ENCODE measurements at regions not wholly inside any gene's neighbourhood (a gene's known extent, or its start where the extent isn't known, plus 50 kb on each side); places are given as distances from the start of the nearest gene placed in this dataset.

DNA sequence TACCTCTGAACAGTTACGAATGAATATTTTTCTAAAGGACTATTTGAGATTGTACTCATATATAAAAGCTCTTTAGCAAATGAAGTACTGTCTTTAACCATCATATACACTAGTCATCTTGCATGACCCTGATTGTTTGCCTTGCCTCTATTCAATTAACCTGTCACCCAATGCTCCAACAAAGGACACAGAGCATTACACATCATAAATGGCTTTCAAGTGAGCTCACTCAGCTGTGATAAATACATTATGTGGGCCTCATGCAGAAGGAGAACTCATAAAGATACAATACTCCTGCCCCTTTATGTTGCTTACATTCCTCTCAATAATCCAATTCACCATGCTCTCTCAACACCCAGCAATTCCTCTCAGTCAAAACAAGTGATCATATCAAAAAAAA, 993.0 kb upstream of the PRMT6 start:
- Histone ChIP-seq H4K20me1 (replicated peaks; ENCODE audit: control insufficient read depth, extremely low read depth, insufficient read depth, low read length) (no peaks in the 10 kb centered on the region), H3K4me3 (replicated peaks in 1 of 3; ENCODE audit: insufficient read depth in 1 of 3, low read depth in 1 of 3, low read length in 3 of 3) (no peak overlapping the region), H3K9ac (replicated peaks; ENCODE audit: extremely low read depth, insufficient read depth, low read length) (no peak overlapping the region), H2AFZ (ENCODE audit: low read depth, low read length) (no peak overlapping the region), H3K9me1 (replicated peaks; ENCODE audit: control insufficient read depth, extremely low read depth, insufficient read depth, low read length) (no peaks in the 10 kb centered on the region), H3K4me2 (ENCODE audit: insufficient read depth, low read length) (no peak overlapping the region), H3K27me3 (ENCODE audit: control insufficient read depth in 2 of 2, insufficient read depth in 2 of 2, low read length in 2 of 2) (no peaks in the 10 kb centered on the region), H3K27ac (ENCODE audit: insufficient read depth, low read depth, low read length) (no peak overlapping the region), H3K4me1 (ENCODE audit: control insufficient read depth, extremely low read depth, insufficient read depth, low read length) (no peaks in the 10 kb centered on the region), H3K36me3 (ENCODE audit: control insufficient read depth in 2 of 2, extremely low read depth in 1 of 2, insufficient read depth in 2 of 2, low read length in 2 of 2) (no peaks in the 10 kb centered on the region), H3K9me3 (replicated peaks; ENCODE audit: control insufficient read depth, insufficient read depth, low read length) (no peaks in the 10 kb centered on the region), H3K79me2 (ENCODE audit: control insufficient read depth, insufficient read depth, low read length) (no peaks in the 10 kb centered on the region)
- FAIRE-seq (no peak), DNase-seq (ENCODE audit: low read depth, low spot score) (no peak)
- dilution Hi-C loops (cut with MboI; ENCODE audit: extremely low pct_ligation_motif_present, low sequenced_read_pairs) = no loop called here
- no peak for TF ChIP-seq EZH2 (IDR thresholded peaks at IDR 0.05; ENCODE audit: borderline replicate concordance, low read depth, low read length, severe bottlenecking)
- no peak for TF ChIP-seq GATA2 (IDR thresholded peaks at IDR 0.05; ENCODE audit: insufficient read depth, insufficient read length, low read depth, low read length)
- no peak for TF ChIP-seq FOS (IDR thresholded peaks at IDR 0.05; ENCODE audit: borderline replicate concordance, insufficient read depth, low read length)
- TF ChIP-seq JUN (IDR thresholded peaks at IDR 0.05; ENCODE audit: borderline replicate concordance, insufficient read depth, insufficient read length, low read depth) = no peak
- no peak for TF ChIP-seq MYC (IDR thresholded peaks at IDR 0.05; ENCODE audit: low read depth, low read length)
- TF ChIP-seq POLR2AphosphoS5 (IDR thresholded peaks at IDR 0.05; ENCODE audit: insufficient read depth, low read depth, low read length) = no peak
- TF ChIP-seq, protein P1, sequence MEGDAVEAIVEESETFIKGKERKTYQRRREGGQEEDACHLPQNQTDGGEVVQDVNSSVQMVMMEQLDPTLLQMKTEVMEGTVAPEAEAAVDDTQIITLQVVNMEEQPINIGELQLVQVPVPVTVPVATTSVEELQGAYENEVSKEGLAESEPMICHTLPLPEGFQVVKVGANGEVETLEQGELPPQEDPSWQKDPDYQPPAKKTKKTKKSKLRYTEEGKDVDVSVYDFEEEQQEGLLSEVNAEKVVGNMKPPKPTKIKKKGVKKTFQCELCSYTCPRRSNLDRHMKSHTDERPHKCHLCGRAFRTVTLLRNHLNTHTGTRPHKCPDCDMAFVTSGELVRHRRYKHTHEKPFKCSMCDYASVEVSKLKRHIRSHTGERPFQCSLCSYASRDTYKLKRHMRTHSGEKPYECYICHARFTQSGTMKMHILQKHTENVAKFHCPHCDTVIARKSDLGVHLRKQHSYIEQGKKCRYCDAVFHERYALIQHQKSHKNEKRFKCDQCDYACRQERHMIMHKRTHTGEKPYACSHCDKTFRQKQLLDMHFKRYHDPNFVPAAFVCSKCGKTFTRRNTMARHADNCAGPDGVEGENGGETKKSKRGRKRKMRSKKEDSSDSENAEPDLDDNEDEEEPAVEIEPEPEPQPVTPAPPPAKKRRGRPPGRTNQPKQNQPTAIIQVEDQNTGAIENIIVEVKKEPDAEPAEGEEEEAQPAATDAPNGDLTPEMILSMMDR (IDR thresholded peaks at IDR 0.05; ENCODE audit: extremely low read depth in 1 of 2, insufficient read depth in 1 of 2, low read depth in 1 of 2, low read length in 2 of 2) = no peak
- TF ChIP-seq, protein P2, sequence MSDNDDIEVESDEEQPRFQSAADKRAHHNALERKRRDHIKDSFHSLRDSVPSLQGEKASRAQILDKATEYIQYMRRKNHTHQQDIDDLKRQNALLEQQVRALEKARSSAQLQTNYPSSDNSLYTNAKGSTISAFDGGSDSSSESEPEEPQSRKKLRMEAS (IDR thresholded peaks at IDR 0.05; ENCODE audit: insufficient read depth, insufficient read length) = no peak
- no peak for TF ChIP-seq POLR2A (IDR thresholded peaks at IDR 0.05; ENCODE audit: low read depth, low read length)
- BruUV-seq (replicated peaks) = no TSS peak
- intact Hi-C loops (cut with micrococcal nuclease) = no loop called here
- ChIA-PET POLR2A (no interaction called here), CTCF (no interaction called here)

Data from endothelial cell of umbilical vein (primary cell).